ENCODE measurements at regions not wholly inside any gene's neighbourhood (a gene's known extent, or its start where the extent isn't known, plus 50 kb on each side); places are given as distances from the start of the nearest gene placed in this dataset.

DNA sequence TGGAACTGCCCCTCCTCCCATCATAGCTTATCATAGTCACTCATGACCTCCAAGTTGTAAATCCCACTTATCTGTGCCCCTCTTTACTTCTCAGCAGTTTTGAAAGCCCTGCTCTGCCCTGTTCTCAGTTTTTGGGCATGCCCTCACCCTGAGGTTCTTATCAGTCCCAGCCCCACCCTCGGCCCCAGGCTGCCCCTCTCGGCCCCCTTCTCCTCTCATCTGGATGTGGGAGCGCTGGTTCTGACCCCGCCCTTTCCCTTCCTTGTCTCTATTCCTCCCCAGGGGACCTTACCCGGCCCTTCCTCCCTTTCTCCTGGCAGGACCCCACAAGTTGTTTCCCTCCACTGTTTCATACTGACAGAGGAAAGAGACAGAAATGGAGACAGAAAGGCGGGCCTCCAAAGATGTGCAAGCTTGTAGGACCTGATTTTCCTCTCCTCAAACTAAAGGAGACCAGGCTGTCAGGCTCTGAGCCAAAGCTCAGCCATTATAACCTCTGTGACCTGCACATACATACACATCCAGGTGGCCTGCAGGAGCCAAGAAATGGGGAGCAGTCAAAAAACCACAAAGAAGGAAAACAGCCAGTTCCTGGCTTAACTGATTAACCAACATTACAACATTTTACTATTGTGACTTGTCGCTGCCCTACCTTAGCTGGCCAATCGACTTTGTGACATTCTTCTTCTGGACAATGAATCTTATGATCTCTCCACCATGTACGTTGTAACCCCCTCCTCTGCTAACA is 171.0 kb upstream of the HS6ST1 start:
- Histone ChIP-seq H3K27me3 (replicated peaks; ENCODE audit: insufficient read depth, low read length) (no peaks in the 10 kb centered on the region), H3K4me2 (ENCODE audit: low read depth, low read length) (no peak overlapping the region), H3K36me3 (replicated peaks; ENCODE audit: insufficient read depth, low read length) (no peaks in the 10 kb centered on the region), H3K9ac (ENCODE audit: low read length) (no peak overlapping the region), H3F3A (ENCODE audit: insufficient read depth, low read length) (no peaks in the 10 kb centered on the region), H3K4me3 (ENCODE audit: low read length) (no peak overlapping the region), H3K9me2 (replicated peaks; ENCODE audit: insufficient read depth, low read length) (no peaks in the 10 kb centered on the region), H3K79me2 (ENCODE audit: low read length) (no peaks in the 10 kb centered on the region), H3K4me1 (ENCODE audit: low read length) (no peaks in the 10 kb centered on the region), H3K27ac (ENCODE audit: low read length) (no peak overlapping the region), H2AFZ (ENCODE audit: low read length) (no peak overlapping the region), H4K20me1 (ENCODE audit: insufficient read depth, low read length) (no peaks in the 10 kb centered on the region), H3K9me3 (replicated peaks; ENCODE audit: insufficient read depth, low read length) (no peaks in the 10 kb centered on the region)
- DNase-seq: no peak
- TF ChIP-seq EZH2phosphoT487 (IDR thresholded peaks at IDR 0.05; ENCODE audit: low read length) (no peak), EZH2 (optimal IDR thresholded peaks at IDR 0.05; ENCODE audit: low read depth, low read length) (no peak)
- TF ChIP-seq, protein P1, sequence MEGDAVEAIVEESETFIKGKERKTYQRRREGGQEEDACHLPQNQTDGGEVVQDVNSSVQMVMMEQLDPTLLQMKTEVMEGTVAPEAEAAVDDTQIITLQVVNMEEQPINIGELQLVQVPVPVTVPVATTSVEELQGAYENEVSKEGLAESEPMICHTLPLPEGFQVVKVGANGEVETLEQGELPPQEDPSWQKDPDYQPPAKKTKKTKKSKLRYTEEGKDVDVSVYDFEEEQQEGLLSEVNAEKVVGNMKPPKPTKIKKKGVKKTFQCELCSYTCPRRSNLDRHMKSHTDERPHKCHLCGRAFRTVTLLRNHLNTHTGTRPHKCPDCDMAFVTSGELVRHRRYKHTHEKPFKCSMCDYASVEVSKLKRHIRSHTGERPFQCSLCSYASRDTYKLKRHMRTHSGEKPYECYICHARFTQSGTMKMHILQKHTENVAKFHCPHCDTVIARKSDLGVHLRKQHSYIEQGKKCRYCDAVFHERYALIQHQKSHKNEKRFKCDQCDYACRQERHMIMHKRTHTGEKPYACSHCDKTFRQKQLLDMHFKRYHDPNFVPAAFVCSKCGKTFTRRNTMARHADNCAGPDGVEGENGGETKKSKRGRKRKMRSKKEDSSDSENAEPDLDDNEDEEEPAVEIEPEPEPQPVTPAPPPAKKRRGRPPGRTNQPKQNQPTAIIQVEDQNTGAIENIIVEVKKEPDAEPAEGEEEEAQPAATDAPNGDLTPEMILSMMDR (IDR thresholded peaks at IDR 0.05; ENCODE audit: low read length): no peak

DNA sequence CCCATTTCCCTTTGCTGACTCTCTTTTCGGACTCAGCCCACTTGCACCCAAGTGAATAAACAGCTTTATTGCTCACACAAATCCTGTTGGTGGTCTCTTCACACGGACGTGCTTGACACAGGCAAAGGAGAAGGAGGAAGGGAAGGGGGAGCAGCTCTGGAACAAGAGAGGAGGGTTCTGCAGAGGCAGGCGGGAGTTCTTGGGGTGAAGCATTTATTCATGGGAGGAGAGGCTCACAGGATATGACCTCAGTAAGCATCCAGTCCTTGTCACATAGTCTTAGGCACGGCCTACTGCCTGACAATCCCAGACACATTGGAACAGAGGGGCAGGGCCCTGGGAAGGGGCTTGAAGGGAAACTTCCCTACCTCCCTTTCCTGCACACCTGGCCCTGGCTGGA is 171.7 kb upstream of the HS6ST1 start:
- no peaks in the 10 kb centered on the region for H3K27me3 ChIP-seq (replicated peaks; ENCODE audit: insufficient read depth, low read length)
- no peaks in the 10 kb centered on the region for H3K79me2 ChIP-seq (ENCODE audit: low read length)
- DNase-seq: no peak
- H3K36me3 ChIP-seq (replicated peaks; ENCODE audit: insufficient read depth, low read length): no peaks in the 10 kb centered on the region
- TF ChIP-seq, protein P1 (IDR thresholded peaks at IDR 0.05; ENCODE audit: low read length): no peak
- TF ChIP-seq EZH2 (optimal IDR thresholded peaks at IDR 0.05; ENCODE audit: low read depth, low read length) (no peak), EZH2phosphoT487 (IDR thresholded peaks at IDR 0.05; ENCODE audit: low read length) (no peak)
- no peaks in the 10 kb centered on the region for H3F3A ChIP-seq (ENCODE audit: insufficient read depth, low read length)
- no peaks in the 10 kb centered on the region for H4K20me1 ChIP-seq (ENCODE audit: insufficient read depth, low read length)
- H2AFZ ChIP-seq (ENCODE audit: low read length): no peak overlapping the region
- H3K4me3 ChIP-seq (ENCODE audit: low read length): no peak overlapping the region
- H3K27ac ChIP-seq (ENCODE audit: low read length): no peak overlapping the region
- no peaks in the 10 kb centered on the region for H3K4me1 ChIP-seq (ENCODE audit: low read length)
- H3K4me2 ChIP-seq (ENCODE audit: low read depth, low read length): no peak overlapping the region
- no peak overlapping the region for H3K9ac ChIP-seq (ENCODE audit: low read length)
- no peaks in the 10 kb centered on the region for H3K9me2 ChIP-seq (replicated peaks; ENCODE audit: insufficient read depth, low read length)
- H3K9me3 ChIP-seq (replicated peaks; ENCODE audit: insufficient read depth, low read length): no peaks in the 10 kb centered on the region

DNA sequence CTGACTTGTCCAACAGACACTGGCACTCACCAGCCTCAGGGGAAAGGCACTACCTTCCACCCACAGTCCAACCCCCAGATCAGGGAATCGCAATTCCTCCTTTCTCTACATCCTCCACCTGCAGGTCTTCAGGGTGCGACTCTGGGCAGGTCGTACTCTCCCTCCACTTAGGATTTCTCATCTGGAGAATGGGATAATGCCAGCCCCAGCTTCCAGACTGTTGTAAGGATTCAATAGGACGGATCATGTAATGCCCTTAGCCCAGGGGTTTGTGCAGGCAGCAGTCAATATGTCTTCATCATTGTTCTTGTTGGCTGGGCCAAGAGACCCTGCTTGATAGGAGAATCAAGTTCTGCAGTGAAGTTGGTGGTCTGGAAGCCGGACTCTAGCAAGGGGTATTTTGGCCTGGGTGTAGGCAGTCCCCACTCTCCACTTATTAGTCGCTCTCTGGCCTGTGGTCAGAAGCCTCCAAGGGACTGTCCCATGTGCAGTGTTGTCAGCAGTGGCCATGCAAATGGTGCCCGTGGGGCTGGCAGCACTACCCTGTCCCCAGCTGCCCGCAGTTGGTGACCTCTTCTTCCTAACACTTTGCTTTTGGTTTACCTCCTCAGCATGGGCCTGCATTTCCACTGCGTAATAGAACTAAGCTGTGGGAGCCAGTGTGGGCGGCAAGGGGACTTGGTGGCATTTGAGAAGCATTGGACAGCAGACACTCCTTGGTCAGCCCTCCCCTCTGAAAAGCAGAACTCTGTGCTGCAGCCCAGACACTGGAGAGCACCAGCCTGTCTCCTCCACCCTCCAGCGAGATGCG is 172.4 kb upstream of the HS6ST1 start:
- Histone ChIP-seq H3F3A (ENCODE audit: insufficient read depth, low read length) (no peaks in the 10 kb centered on the region), H3K4me1 (ENCODE audit: low read length) (no peaks in the 10 kb centered on the region), H3K27me3 (replicated peaks; ENCODE audit: insufficient read depth, low read length) (no peaks in the 10 kb centered on the region), H3K79me2 (ENCODE audit: low read length) (no peaks in the 10 kb centered on the region), H3K36me3 (replicated peaks; ENCODE audit: insufficient read depth, low read length) (no peaks in the 10 kb centered on the region), H2AFZ (ENCODE audit: low read length) (no peak overlapping the region), H3K9me3 (replicated peaks; ENCODE audit: insufficient read depth, low read length) (no peaks in the 10 kb centered on the region), H3K9ac (ENCODE audit: low read length) (no peak overlapping the region), H4K20me1 (ENCODE audit: insufficient read depth, low read length) (no peaks in the 10 kb centered on the region), H3K4me2 (ENCODE audit: low read depth, low read length) (no peak overlapping the region), H3K4me3 (ENCODE audit: low read length) (no peak overlapping the region), H3K9me2 (replicated peaks; ENCODE audit: insufficient read depth, low read length) (no peaks in the 10 kb centered on the region), H3K27ac (ENCODE audit: low read length) (no peak overlapping the region)
- no peak for DNase-seq
- TF ChIP-seq, protein P1 (IDR thresholded peaks at IDR 0.05; ENCODE audit: low read length): no peak
- TF ChIP-seq EZH2 (optimal IDR thresholded peaks at IDR 0.05; ENCODE audit: low read depth, low read length): no peak
- no peak for TF ChIP-seq EZH2phosphoT487 (IDR thresholded peaks at IDR 0.05; ENCODE audit: low read length)
